IPS-NIHi7 (cell line): ENCODE measurements at regions not wholly inside any gene's neighbourhood (a gene's known extent, or its start where the extent isn't known, plus 50 kb on each side); places are given as distances from the start of the nearest gene placed in this dataset.

Experiments
- DNase-seq: peaks from one replicate; pipeline ENCODE4 v3.0.0; 2012; ENCODE audit warnings: mixed read lengths; ENCODE audit errors: extremely low spot score

GRCh38 chrX:39140581-39140980, 339.3 kb downstream of the MID1IP1 start:
- no peak for DNase-seq

DNA sequence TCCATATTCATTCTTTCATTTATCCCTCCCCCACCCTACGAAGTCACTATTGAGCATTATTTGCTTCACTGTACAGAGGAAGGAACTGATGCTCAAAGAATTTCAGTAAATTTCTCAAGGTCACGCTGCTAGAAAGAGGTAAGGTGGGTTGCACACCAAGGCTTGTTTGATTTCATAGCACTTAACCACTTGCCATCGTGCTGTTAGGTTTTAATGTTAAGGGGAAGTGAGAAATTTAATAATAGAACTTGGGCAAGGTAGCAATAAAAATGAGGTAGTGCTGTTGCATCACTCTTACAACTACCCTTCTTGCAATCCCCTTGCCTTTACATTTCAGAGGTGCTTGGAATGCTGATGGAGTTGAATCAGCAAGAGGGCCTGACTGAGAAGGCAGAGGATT, 343.1 kb downstream of the MID1IP1 start:
- no peak for DNase-seq

DNA sequence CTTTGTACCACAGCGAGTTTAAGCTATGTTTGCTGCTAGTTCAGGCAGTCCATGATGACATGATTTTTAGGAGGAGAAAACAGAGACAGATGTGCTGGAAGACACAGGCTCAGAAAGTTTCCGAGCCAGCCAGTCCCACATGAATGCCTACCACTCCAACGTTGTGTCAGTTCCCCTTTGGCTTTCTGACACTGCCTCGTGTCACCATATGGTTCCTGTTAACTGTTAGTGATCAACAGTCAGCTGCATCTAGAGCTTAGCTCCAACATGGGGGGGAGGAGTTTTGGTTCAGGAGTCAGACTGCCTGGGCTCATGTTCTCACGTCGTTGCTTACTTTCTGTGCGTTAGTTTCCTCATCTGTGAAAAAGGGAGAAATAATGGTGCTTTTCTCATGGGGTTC, 343.7 kb downstream of the MID1IP1 start:
- DNase-seq: no peak

DNA sequence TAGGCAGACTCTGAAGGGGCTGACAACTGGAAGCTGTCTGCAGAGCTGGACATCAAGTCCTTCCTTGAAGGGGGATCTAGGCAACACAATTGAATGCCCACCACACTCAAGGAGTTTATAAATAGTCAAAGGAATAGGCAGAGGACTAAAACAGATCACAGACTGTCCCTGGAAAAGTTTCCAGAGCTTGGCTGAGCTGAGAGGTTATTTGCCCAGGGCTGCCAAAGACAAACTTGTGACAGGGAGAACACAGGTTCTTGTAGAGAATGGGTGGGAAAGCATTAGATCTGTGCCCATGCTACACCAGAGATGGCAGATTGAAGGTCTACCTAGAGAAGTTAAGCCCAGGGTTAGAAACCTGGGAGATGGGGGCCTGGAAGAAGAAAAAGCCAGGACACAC, 344.6 kb downstream of the MID1IP1 start:
- DNase-seq: no peak

- peak; percentile 71 for DNase-seq
Measured at GRCh38 chrX:39149761-39150160, 348.5 kb downstream of the MID1IP1 start.

DNA sequence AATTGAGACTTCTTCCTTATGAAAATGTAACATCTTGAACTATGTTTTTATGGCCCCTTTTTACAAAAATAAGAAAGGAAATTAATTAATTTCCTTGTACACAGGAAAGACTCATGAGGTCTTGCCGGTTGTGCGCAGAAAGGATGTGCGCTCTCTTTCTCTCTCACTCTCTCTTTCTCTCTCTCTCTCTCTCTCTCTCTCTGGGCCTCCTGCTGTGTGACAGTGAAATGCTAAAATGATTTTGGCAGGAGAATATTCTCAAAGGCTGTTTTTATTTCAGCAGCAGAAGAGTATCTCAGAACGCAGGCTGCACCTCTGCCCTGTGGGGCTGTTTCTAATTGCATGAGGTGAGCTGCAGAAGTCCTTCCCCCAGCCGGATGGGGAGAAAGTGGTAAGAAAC, 349.0 kb downstream of the MID1IP1 start:
- DNase-seq: no peak

- DNase-seq: no peak
Measured at GRCh38 chrX:39150621-39151020, 349.4 kb downstream of the MID1IP1 start.

DNA sequence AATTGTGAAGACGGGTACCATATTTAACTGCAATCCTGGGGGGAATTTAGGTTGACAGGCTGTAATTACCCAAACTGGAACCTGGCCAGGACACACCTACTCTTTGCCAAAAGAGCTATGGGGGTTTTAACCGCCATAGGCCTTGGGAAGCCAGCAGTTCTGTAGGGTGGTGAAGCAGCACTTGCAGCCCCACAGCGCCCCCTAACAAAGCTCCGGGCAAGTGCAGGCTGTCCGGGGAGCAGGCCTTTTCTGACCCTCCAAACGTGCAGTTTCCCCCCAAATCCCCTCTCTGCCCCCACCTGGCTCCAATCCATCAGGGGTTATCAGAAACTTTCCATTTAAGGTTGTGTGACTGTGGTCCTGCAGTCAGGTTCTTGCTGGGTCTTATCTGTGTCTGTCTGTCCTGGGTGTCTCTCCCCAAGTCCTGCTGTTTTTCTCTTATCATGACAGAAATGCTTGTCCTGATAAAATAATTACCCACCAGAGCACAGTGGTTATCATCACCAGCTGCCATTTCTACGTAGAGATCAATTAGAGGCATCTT, 350.9 kb downstream of the MID1IP1 start:
- DNase-seq: peak; percentile 84

GRCh38 chrX:39156051-39156450, 354.8 kb downstream of the MID1IP1 start:
- no peak for DNase-seq

DNA sequence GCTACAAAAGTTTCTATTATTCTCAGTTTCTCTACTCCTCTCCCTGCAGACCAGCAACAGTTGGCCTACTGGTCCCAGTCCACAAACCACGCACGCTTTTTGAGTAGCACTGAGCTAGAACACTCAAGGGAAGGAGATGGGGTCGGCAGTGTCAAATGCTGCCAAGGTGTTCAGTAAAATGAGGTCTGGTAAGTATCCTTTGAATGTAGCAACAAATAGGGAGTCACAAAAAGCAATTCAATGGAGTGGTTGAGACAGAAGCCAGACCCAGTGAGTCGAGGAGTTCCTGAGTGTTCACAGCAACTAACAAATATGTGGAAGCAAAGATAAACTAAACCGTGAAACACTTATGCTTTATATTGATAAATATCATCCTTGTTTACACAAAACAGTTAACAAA, 355.7 kb downstream of the MID1IP1 start:
- no peak for DNase-seq

DNA sequence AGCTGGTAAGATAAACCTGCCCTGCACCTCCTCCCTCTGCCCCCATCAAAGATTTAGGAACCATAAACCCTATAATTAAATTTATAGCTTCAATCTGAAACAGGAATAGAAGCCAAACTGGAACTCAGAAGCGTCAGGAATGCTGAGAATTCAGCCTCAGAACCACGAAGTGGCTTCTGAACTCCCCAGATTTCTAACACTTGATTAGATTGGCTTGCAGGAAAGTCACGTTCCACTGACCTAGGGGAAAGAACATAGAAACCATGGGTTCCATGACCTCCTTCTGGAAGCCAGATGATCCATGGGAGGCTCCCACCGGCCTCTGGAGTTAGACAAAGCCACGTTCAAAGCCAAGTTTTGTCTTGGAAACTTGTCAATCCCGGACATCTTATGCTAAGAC, 356.5 kb downstream of the MID1IP1 start:
- no peak for DNase-seq

DNA sequence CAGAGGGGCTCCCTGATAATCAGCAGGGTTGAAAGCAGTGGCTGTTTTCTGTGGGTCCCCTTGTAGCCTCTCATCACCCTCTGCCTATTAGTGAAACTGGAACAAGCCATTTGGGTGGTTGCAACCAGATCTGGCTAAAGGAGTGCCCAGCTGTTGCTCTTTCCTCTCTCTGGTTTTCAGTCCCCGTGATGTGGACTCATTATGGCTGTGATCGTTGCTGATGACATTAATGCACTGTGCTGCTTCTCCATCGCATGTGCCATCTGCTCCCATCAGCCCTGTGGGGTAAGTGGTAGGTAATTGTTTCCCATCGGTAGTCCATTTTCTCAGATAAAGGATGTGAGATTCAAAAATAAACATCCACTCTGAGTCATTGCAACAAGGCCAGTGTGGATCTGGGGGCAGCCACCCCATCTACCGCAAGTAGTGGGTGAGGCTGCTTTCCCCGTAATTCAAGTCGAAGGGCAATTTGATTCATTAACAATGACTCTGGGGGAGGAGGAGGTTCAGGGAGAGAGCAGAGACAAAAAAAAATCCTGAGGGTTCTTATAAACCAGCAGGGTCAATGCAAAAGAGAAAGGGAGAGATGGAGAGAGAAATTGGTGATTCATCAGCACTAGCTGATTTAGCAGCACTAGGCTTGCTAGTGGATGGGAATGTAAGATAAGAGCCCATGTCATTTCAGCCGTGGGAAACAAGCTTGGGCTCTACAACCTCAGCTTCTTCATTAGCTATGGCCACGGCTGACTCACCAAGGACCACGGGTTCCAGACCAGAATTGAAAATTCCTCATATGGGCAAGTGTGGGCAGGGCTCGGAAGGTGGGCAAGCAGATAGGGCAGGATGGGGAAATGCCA, 357.8 kb downstream of the MID1IP1 start:
- DNase-seq: no peak

- no peak for DNase-seq
Measured at GRCh38 chrX:39159921-39160507, 358.8 kb downstream of the MID1IP1 start.

DNA sequence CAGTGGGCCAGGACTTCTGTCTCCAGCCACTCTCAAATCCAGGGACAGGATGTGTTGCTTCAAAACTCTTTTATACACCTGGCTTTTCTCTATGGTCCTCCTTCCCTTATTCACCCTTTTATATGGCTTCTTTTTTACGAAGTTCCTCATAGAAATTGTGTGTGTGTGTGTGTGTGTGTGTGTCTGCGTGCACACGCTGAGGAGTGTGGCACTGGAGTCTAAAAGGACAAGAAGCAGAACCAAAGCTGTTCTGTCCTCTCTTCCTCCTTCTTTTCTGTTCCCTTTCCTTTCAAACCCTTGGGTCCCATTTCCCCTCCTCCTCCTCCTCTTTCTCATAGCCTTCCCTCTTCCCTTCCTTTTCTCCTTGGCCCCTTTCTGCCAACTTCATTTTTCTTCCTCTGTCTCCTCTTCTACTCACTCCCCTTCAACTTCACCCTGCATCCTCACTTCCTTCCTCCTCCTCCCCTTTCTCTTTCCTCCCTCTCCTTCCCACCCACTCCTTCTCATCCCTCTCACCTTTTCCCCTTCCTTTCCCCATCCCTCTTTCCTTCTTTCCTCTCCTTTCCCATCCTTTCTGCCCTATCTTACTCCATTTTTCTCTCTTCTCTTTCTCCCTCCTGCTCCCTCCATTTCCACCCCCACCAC, 360.5 kb downstream of the MID1IP1 start:
- no peak for DNase-seq

DNA sequence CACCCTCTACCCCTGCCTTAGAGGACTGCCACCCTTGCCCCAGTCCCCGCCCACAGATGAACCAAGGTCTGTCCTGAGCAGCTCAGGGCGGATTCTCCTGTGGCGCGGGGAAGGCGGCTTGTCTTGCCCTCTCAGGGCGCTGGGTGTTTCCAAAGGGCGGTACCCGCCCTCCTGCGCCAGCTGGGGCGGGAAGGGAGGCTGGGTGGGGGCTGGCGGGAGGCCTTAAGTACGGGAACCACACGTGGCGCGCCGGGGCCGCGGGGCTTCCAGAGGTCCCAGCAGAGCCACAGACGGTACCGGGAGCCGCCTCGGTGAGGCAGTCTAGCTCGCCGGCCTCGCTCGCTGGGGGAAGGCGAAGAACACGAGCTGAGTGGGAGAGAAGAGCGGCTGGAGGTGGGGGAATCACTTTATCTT, 361.1 kb downstream of the MID1IP1 start:
- DNase-seq: peak; percentile 46

GRCh38 chrX:39163581-39164126, 362.4 kb downstream of the MID1IP1 start:
- no peak for DNase-seq

- DNase-seq: no peak
Measured at GRCh38 chrX:39164212-39164611, 363.0 kb downstream of the MID1IP1 start.

- no peak for DNase-seq
Measured at GRCh38 chrX:39165185-39165584, 363.9 kb downstream of the MID1IP1 start.

DNA sequence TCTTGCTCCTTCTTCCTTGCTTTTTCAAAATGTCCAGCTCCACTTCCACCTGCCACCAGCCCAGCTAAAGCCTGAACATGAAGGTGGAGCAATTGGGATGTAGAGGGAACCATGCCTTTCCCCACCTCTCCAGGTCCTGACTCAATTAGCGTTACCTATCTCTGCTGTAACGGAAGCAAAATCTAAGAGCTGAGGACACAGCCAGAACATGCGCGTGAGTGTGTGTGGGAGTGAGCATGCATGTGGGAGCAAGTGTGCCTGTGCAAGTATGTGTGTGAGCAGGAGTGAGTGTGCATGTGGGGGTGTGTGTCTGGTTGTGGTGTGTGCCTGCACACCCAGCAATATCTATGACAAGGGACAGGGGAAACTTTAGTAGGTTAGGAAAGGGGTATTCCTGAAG, 364.5 kb downstream of the MID1IP1 start:
- DNase-seq: no peak

- DNase-seq: no peak
Measured at GRCh38 chrX:39167791-39168190, 366.5 kb downstream of the MID1IP1 start.

GRCh38 chrX:39168609-39169008, 367.4 kb downstream of the MID1IP1 start:
- no peak for DNase-seq

DNA sequence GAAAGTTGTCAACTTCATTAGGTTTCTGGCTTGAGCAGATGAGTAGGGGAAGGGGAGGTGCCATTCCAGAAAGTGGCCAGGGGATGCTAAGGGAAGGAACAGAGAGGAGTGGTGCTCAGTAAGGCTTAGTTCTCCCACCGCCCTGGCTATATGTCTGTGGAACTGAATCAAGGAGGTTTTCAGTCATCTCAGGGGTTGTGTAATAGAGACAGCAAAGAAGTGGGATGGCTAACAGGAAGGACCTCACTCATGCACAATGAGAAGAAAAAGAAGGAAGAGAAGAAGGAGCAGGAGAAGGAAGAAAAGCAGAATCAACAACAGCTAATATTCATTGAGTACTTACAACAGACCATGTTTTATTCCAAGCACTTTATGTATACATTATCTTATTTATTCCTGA, 368.7 kb downstream of the MID1IP1 start:
- no peak for DNase-seq
